SK-N-SH treated with all-trans-retinoic acid at 6 μM for 48 hours (cell line): ENCODE measurements at regions not wholly inside any gene's neighbourhood (a gene's known extent, or its start where the extent isn't known, plus 50 kb on each side); places are given as distances from the start of the nearest gene placed in this dataset.

Experiments used
- ATAC-seq: fragments of 200-7000 bp; cut with Tn5 transposase; 3 replicates; pipeline ENCODE4 v1.9.1; 2020; ENCODE audit warnings: mild to moderate bottlenecking, moderate library complexity
- BACH2 ChIP-seq: fragments of 250-450 bp; sonication (Bioruptor Pico); IDR thresholded peaks from 2 replicates; pipeline ENCODE4 v1.9.0; 2021; ENCODE audit warnings: mild to moderate bottlenecking, borderline replicate concordance
- CSDC2 ChIP-seq: fragments of 250-450 bp; sonication (Bioruptor Pico); IDR thresholded peaks from 2 replicates; pipeline ENCODE4 v1.5.0; 2020; ENCODE audit warnings: mild to moderate bottlenecking, moderate library complexity
- ESRRG ChIP-seq: fragments of 250-450 bp; sonication (Bioruptor Pico); IDR thresholded peaks from 2 replicates; pipeline ENCODE4 v1.6.1; 2021; ENCODE audit warnings: mild to moderate bottlenecking
- OSR1 ChIP-seq: fragments of 250-450 bp; sonication (Bioruptor Pico); IDR thresholded peaks from 2 replicates; pipeline ENCODE4 v1.8.0; 2022; ENCODE audit warnings: moderate library complexity, mild to moderate bottlenecking, inconsistent platforms
- PPARA ChIP-seq: fragments of 250-450 bp; sonication (Bioruptor Pico); IDR thresholded peaks from 2 replicates; pipeline ENCODE4 v1.5.0; 2020; ENCODE audit warnings: mild to moderate bottlenecking, borderline replicate concordance
- RARB ChIP-seq: fragments of 250-450 bp; sonication (Bioruptor Pico); IDR thresholded peaks from 2 replicates; pipeline ENCODE4 v1.8.0; 2021; ENCODE audit warnings: mild to moderate bottlenecking, moderate library complexity
- SNAI2 ChIP-seq: fragments of 250-450 bp; sonication (Bioruptor Pico); IDR thresholded peaks from 2 replicates; pipeline ENCODE4 v1.5.0; 2020; ENCODE audit warnings: mild to moderate bottlenecking, moderate library complexity
- TCF4 ChIP-seq: fragments of 250-450 bp; sonication (Bioruptor Pico); IDR thresholded peaks from 2 replicates; pipeline ENCODE4 v1.8.0; 2021; ENCODE audit warnings: mild to moderate bottlenecking, moderate library complexity, borderline replicate concordance
- ZC3H10 ChIP-seq: fragments of 250-450 bp; sonication (Bioruptor Pico); IDR thresholded peaks from 2 replicates; pipeline ENCODE4 v1.5.1; 2021; ENCODE audit warnings: mild to moderate bottlenecking, moderate library complexity
- ZFP3 ChIP-seq: fragments of 250-450 bp; sonication (Bioruptor Pico); IDR thresholded peaks from 2 replicates; pipeline ENCODE4 v1.5.0; 2020; ENCODE audit warnings: mild to moderate bottlenecking, moderate library complexity
- ZNF565 ChIP-seq: fragments of 450-650 bp; formaldehyde crosslinking; conservative IDR thresholded peaks from 2 replicates; pipeline ENCODE4 v1.5.0; 2020; ENCODE audit warnings: low read depth, mild to moderate bottlenecking, moderate library complexity
- ZNF70 ChIP-seq: fragments of 450-650 bp; formaldehyde crosslinking; IDR thresholded peaks from 2 replicates; pipeline ENCODE4 v1.5.0; 2020; ENCODE audit warnings: mild to moderate bottlenecking, moderate library complexity
- ZNF8 ChIP-seq: fragments of 450-650 bp; formaldehyde crosslinking; IDR thresholded peaks from 2 replicates; pipeline ENCODE4 v1.5.0; 2020; ENCODE audit warnings: mild to moderate bottlenecking, moderate library complexity
- TF ChIP-seq, protein P1 (sequence below): fragments of 250-450 bp; sonication (Bioruptor Pico); IDR thresholded peaks from 2 replicates; pipeline ENCODE4 v1.8.0; 2021; ENCODE audit warnings: low read depth, mild to moderate bottlenecking, moderate library complexity, borderline replicate concordance
- TF ChIP-seq, protein P2 (sequence below): fragments of 250-450 bp; sonication (Bioruptor Pico); IDR thresholded peaks from 2 replicates; pipeline ENCODE4 v1.5.1; 2021; ENCODE audit warnings: mild to moderate bottlenecking, moderate library complexity
- TF ChIP-seq, protein P3 (sequence below): fragments of 250-450 bp; sonication (Bioruptor Pico); IDR thresholded peaks from 2 replicates; pipeline ENCODE4 v1.5.0; 2020; ENCODE audit warnings: mild to moderate bottlenecking, moderate library complexity
- TF ChIP-seq, protein P4 (sequence below): fragments of 250-450 bp; sonication (Bioruptor Pico); IDR thresholded peaks from 2 replicates; pipeline ENCODE4 v1.5.1; 2020; ENCODE audit warnings: low read depth, mild to moderate bottlenecking, moderate library complexity
- TF ChIP-seq, protein P5 (sequence below): fragments of 250-450 bp; sonication (Bioruptor Pico); IDR thresholded peaks from 2 replicates; pipeline ENCODE4 v1.8.0; 2020; ENCODE audit warnings: mild to moderate bottlenecking, moderate library complexity, borderline replicate concordance

DNA sequence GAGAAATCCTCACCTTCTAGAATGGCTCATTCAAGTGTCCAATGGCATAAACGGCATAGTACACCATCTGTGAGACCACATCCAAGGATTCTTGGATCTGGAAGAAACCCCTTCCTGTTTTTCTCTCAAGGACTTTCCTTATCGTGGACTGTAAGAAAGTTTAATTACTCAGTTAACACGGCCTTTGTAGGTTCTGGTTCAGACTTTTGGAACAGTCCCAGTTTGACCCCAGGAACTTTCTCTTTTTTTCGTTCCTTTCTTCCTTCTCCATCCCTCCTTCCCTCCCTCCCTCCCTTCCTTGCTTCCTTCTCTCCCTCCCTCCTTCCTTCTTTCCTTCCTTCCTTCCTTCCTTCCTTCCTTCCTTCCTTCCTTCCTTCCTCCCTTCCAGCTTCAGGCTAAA lies 343.5 kb upstream of the SMIM31 start:
- no peak for ATAC-seq
- TF ChIP-seq RARB (no peak), CSDC2 (CRISPR knock-in tag) (no peak), OSR1 (CRISPR knock-in tag) (no peak), PPARA (CRISPR knock-in tag) (no peak), ZNF8 (CRISPR knock-in tag) (no peak)
- TF ChIP-seq, protein P1, sequence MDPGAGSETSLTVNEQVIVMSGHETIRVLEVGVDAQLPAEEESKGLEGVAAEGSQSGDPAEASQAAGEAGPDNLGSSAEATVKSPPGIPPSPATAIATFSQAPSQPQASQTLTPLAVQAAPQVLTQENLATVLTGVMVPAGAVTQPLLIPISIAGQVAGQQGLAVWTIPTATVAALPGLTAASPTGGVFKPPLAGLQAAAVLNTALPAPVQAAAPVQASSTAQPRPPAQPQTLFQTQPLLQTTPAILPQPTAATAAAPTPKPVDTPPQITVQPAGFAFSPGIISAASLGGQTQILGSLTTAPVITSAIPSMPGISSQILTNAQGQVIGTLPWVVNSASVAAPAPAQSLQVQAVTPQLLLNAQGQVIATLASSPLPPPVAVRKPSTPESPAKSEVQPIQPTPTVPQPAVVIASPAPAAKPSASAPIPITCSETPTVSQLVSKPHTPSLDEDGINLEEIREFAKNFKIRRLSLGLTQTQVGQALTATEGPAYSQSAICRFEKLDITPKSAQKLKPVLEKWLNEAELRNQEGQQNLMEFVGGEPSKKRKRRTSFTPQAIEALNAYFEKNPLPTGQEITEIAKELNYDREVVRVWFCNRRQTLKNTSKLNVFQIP (CRISPR knock-in tag), result no peak
- TF ChIP-seq, protein P2, sequence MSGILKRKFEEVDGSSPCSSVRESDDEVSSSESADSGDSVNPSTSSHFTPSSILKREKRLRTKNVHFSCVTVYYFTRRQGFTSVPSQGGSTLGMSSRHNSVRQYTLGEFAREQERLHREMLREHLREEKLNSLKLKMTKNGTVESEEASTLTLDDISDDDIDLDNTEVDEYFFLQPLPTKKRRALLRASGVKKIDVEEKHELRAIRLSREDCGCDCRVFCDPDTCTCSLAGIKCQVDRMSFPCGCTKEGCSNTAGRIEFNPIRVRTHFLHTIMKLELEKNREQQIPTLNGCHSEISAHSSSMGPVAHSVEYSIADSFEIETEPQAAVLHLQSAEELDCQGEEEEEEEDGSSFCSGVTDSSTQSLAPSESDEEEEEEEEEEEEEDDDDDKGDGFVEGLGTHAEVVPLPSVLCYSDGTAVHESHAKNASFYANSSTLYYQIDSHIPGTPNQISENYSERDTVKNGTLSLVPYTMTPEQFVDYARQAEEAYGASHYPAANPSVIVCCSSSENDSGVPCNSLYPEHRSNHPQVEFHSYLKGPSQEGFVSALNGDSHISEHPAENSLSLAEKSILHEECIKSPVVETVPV (CRISPR knock-in tag), result no peak
- TF ChIP-seq, protein P3, sequence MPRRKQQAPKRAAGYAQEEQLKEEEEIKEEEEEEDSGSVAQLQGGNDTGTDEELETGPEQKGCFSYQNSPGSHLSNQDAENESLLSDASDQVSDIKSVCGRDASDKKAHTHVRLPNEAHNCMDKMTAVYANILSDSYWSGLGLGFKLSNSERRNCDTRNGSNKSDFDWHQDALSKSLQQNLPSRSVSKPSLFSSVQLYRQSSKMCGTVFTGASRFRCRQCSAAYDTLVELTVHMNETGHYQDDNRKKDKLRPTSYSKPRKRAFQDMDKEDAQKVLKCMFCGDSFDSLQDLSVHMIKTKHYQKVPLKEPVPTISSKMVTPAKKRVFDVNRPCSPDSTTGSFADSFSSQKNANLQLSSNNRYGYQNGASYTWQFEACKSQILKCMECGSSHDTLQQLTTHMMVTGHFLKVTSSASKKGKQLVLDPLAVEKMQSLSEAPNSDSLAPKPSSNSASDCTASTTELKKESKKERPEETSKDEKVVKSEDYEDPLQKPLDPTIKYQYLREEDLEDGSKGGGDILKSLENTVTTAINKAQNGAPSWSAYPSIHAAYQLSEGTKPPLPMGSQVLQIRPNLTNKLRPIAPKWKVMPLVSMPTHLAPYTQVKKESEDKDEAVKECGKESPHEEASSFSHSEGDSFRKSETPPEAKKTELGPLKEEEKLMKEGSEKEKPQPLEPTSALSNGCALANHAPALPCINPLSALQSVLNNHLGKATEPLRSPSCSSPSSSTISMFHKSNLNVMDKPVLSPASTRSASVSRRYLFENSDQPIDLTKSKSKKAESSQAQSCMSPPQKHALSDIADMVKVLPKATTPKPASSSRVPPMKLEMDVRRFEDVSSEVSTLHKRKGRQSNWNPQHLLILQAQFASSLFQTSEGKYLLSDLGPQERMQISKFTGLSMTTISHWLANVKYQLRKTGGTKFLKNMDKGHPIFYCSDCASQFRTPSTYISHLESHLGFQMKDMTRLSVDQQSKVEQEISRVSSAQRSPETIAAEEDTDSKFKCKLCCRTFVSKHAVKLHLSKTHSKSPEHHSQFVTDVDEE (CRISPR knock-in tag), result no peak

DNA sequence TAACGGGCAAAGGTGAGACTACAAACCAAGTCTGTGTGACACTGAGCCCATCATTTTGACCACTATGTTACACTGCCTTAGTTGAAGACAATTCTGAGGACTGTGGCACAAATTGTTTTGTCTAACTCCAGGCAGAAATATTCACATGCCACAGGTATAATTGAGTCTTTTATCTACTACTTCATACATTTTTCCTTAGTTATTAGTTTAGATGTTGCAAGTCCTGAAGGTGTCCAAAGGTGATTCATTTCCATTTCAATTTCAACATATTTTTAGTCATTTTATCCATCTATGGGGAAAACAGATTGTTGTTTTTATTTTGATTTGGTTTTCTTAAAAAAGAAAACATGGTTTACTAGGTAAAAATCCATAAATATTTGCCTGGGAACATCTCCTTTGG lies 341.7 kb upstream of the SMIM31 start:
- no peak for ATAC-seq
- TF ChIP-seq TCF4 (no peak), ESRRG (no peak), PPARA (CRISPR knock-in tag) (no peak), BACH2 (CRISPR knock-in tag) (no peak), ZFP3 (CRISPR knock-in tag) (no peak), CSDC2 (CRISPR knock-in tag) (no peak), RARB (no peak), SNAI2 (CRISPR knock-in tag) (no peak), ZC3H10 (CRISPR knock-in tag) (no peak), ZNF70 (CRISPR knock-in tag) (no peak), OSR1 (CRISPR knock-in tag) (no peak), ZNF565 (CRISPR knock-in tag) (no peak), ZNF8 (CRISPR knock-in tag) (no peak)
- TF ChIP-seq, protein P4, sequence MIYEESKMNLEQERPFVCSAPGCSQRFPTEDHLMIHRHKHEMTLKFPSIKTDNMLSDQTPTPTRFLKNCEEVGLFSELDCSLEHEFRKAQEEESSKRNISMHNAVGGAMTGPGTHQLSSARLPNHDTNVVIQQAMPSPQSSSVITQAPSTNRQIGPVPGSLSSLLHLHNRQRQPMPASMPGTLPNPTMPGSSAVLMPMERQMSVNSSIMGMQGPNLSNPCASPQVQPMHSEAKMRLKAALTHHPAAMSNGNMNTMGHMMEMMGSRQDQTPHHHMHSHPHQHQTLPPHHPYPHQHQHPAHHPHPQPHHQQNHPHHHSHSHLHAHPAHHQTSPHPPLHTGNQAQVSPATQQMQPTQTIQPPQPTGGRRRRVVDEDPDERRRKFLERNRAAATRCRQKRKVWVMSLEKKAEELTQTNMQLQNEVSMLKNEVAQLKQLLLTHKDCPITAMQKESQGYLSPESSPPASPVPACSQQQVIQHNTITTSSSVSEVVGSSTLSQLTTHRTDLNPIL (CRISPR knock-in tag), result no peak
- TF ChIP-seq, protein P5, sequence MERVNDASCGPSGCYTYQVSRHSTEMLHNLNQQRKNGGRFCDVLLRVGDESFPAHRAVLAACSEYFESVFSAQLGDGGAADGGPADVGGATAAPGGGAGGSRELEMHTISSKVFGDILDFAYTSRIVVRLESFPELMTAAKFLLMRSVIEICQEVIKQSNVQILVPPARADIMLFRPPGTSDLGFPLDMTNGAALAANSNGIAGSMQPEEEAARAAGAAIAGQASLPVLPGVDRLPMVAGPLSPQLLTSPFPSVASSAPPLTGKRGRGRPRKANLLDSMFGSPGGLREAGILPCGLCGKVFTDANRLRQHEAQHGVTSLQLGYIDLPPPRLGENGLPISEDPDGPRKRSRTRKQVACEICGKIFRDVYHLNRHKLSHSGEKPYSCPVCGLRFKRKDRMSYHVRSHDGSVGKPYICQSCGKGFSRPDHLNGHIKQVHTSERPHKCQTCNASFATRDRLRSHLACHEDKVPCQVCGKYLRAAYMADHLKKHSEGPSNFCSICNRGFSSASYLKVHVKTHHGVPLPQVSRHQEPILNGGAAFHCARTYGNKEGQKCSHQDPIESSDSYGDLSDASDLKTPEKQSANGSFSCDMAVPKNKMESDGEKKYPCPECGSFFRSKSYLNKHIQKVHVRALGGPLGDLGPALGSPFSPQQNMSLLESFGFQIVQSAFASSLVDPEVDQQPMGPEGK, result no peak
- TF ChIP-seq, protein P1 (CRISPR knock-in tag), result no peak
- TF ChIP-seq, protein P3 (CRISPR knock-in tag), result no peak
- TF ChIP-seq, all 23 proteins: peak for 0
